ENCODE measurements at regions not wholly inside any gene's neighbourhood (a gene's known extent, or its start where the extent isn't known, plus 50 kb on each side); places are given as distances from the start of the nearest gene placed in this dataset.

DNA sequence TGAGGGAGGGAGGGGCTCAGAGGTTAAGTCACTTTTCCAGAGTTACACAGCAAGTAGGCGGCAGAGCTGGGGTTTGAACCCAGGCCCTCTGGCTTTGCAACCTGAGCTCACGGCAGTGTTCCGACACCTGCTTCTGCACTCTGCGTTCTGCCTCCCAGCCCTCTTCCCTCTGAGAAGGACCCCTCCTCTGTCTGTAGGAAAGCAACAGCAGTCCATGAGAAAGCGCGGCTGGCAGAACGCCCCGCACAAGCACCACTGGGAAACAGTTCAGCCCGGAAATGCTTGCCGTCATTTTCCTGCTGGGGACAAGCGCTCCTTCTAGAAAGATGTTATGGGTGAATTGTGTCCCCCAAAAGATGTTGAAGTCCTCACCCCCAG is 241.1 kb downstream of the NPHP4 start:
- no peak overlapping the region for H3K4me3 Mint-ChIP-seq
- no peaks in the 10 kb centered on the region for H3K36me3 Mint-ChIP-seq
- no peak overlapping the region for H3K27ac Mint-ChIP-seq
- H3K4me1 Mint-ChIP-seq, result no peaks in the 10 kb centered on the region
- DNase-seq (no peak), ATAC-seq (ENCODE audit: low read depth) (no peak)
- no peaks in the 10 kb centered on the region for H3K9me3 Mint-ChIP-seq
- H3K27me3 Mint-ChIP-seq, result peaks cover 3% of the 10 kb centered on the region
- POLR2A ChIA-PET, result no interaction called here

DNA sequence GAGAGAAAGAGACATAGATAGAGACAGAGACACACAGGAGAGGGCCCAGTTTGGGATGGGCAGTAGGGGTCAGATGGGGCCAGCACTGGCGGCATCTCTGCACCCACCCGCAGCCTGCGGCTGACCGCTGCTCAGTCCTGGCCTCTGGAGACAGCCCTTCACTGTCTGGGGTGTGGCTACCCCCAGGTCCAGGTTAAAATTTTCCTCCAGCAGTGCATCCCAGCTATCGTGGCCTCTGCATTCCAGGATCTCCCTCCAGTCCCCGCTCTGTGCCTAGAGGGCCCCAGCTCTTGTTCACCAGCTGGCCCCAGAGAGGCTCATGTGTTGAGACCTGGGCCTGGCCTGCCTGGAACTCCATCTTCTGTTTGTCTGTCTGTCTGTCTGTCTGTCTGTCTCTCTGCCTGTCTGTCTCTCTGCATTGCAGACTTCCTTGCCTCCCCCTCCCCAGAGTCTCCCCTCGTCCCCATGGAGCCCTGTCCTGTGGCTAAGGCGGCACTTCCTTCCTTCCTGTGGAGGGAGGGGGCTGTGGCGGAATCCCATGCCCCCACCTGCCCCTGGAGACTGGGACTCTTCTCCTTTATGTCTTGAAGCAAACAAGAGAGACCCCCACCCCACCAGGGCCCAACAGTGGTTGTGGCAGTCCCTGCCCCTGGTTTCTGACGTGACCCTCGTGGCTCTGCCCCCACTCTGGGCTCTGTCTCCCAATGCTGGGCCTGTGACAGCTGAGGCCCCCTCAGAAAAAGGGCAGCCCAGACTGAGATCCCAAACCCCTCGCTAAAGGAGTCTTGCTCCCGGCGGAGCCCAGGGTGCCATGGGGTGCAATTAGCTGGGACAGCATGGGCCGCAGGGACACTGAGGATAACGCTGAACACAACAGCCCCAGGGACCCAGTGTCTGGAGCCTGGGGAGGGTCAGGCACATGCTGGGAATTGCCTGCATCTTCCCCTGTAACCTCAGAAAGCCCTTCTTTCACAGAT is 241.8 kb downstream of the NPHP4 start:
- Mint-ChIP-seq H3K27me3 (peaks cover 3% of the 10 kb centered on the region), H3K36me3 (no peaks in the 10 kb centered on the region), H3K27ac (no peak overlapping the region), H3K4me1 (no peaks in the 10 kb centered on the region), H3K4me3 (no peak overlapping the region), H3K9me3 (no peaks in the 10 kb centered on the region)
- ATAC-seq (ENCODE audit: low read depth) (no peak), DNase-seq (peak; percentile 4)
- POLR2A ChIA-PET, result no interaction called here

DNA sequence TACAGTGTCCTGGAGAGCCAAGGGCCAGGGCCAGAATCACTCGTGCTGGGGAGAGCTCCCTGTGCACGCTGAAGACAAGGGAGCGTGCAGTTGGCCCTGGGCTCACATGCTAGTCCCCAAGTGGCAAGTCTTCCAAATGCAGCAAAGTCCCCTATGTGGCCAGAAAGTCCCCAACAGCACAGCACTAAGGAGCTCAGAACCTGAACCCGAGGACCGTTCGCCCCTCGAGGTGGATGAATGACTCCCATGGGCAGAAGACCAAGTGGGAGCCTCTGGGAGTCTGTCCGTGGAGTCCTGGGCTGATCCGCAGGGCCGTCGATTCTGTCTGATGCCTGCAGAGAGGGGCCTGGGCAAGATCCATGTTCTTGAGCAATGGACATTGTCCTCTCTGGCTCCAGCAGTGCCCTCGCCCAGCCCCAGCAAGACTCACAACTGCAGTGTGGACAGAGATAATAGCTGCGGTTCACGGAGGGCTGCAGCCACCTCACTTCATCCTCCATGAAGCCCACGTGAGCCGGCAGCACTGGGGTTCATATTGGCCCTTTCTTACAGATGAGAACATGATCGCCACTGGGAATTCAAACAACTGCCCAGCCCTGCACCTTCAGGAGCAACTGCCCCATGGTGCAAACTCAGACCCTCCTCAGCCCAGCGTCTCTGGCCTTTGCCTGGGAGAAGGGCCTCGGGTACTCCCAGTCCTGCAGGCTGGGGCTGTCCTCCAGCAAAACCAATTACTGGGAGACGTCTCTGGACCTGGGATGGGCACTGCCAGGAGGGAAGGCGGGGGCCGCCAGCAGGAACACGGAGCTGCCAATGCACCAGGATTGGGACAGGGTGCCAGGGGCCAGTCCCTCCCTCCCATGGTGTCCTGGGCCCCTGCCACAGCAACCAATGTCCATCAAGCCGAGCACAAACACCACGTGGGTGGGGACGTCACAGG is 243.7 kb downstream of the NPHP4 start:
- H3K9me3 Mint-ChIP-seq, result no peaks in the 10 kb centered on the region
- H3K36me3 Mint-ChIP-seq, result no peaks in the 10 kb centered on the region
- POLR2A ChIA-PET, result no interaction called here

DNA sequence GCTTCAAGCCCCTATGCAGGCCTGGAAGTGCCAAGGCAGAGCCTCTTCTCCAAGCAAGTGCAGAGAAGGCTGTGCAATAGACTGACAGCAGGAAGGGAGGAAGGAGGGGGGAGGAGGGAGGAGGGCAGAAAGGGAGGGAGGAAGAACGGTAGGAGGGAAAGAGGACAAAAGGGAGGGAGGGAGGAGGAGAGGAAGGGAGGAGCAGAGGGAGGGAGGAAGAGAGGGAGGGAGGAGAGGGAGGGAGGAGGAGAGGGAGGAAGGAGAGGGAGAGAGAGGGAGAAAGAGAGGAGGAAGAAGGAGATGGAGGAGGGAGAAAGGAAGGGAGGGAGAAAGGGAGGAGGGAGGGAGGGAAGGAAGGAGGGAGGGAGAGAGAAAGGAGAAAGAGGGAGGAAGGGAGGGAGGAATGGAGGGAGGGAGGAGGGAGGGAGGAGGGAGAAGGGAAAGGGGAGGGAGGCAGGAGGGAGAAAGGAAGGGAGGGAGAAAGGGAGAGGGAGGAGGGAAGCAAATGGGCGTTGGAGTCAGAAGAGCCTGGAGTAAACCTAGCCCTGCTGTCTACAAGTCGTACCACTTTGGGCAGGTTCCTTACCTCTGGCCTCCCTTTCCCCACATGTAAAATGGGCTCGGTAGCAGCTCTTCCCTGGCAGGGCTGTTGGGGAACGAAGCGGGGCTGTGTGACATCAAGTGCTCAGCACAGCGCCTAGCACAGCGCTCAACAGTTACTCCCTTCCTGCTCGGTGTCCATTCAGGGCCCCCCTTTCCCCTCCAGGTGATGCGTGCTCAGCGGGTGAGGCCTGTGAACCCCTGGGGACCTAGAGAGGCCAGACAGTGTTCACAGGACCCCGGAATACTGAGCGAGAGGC is 244.6 kb downstream of the NPHP4 start:
- Mint-ChIP-seq H3K27ac (no peak overlapping the region), H3K9me3 (no peaks in the 10 kb centered on the region), H3K4me3 (no peak overlapping the region), H3K36me3 (no peaks in the 10 kb centered on the region), H3K4me1 (no peaks in the 10 kb centered on the region), H3K27me3 (peaks cover 3% of the 10 kb centered on the region)
- ATAC-seq (ENCODE audit: low read depth) (no peak), DNase-seq (no peak)
- POLR2A ChIA-PET, result no interaction called here

More for the DNA sequence above, 243.7 kb downstream of the NPHP4 start:
- Mint-ChIP-seq H3K27me3 (peaks cover 3% of the 10 kb centered on the region), H3K27ac (no peak overlapping the region), H3K4me1 (no peaks in the 10 kb centered on the region), H3K4me3 (no peak overlapping the region)
- DNase-seq (peak; percentile 16), ATAC-seq (ENCODE audit: low read depth) (no peak)

DNA sequence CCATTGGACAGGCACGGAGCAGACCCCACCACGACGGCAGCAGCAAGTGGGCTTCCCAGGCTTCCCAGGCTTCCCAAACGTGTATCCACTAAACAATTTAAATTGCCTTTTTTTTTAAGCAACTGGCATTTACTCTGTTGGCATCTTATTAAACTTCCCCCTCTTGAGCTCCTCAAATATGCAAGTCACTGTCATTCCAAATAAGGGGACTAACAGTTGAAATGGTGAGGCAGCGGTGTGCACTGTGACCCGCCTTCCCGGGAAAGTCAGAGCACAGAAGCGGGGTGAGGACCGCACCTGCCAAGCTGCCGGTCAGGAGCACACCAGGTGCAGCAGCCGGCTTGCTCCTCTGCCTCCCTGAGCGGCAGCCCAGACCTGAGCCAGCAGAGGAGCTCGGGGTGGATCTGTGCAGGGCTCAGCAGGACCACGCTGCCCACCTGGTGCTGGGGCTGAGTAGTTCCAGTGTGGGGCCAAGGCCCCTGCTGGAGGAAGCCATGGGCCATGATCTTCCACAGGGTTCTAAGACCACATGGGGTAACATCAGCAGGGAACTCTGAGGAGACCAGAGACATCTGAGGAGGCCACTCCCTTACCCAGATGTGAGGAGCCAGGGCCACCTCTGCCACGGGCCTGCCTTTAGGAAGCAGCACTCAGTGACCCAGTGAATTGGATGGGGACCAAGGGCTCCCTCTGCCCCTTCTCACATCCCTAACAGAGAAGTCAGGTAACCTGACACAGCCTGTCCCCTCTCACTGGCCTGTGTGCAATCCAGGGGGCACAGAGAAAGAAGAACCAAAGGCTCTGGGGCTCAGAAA is 245.4 kb downstream of the NPHP4 start:
- ATAC-seq (ENCODE audit: low read depth) (no peak), DNase-seq (peak; percentile 15)
- POLR2A ChIA-PET, result no interaction called here
- Mint-ChIP-seq H3K36me3 (no peaks in the 10 kb centered on the region), H3K9me3 (no peaks in the 10 kb centered on the region), H3K4me3 (no peak overlapping the region), H3K27me3 (peaks cover 3% of the 10 kb centered on the region), H3K4me1 (no peaks in the 10 kb centered on the region), H3K27ac (no peak overlapping the region)

DNA sequence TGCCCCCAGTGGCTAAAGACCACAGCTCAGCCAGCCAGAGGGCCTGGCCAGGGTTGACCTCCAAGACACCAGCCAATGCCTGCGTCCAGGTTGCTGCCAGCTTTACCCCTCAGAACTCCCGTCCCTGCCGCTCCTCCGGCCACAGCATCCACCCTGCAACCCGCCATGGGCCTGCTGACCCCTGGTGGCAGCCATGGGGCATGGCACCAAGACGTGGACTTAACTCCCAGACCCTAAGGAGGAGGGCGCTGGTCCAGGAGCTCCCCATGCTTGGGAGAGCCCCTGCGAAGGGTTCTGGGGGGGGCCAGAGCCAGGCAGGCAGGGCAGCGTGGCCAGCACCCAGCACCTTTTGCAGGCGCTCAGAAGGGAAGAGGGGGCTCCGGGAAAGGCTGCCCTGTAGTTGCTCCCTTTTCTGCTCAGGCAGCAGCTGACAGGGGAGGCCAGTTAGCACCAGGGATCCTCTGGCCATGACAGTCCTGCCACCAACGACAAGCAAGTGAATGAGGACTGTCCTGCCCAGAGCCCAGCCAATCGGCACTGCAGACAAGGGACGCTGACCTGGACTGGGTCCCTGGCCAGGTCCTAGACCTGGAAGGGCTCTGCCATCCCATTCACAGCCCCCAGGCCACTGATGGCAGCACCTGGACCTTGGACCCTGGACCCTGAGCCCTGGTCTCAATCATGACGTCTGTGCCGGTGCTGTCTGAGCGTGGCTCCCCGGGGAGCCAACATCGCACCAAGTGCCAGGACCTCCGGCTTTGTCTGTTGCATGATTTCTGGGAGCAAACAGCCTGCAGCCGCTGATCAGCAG is 246.2 kb downstream of the NPHP4 start:
- Mint-ChIP-seq H3K4me3 (no peak overlapping the region), H3K27ac (no peak overlapping the region), H3K27me3 (peaks cover 3% of the 10 kb centered on the region), H3K4me1 (no peaks in the 10 kb centered on the region), H3K9me3 (no peaks in the 10 kb centered on the region), H3K36me3 (no peaks in the 10 kb centered on the region)
- ATAC-seq (ENCODE audit: low read depth) (no peak), DNase-seq (peak; percentile 70)
- POLR2A ChIA-PET, result no interaction called here

DNA sequence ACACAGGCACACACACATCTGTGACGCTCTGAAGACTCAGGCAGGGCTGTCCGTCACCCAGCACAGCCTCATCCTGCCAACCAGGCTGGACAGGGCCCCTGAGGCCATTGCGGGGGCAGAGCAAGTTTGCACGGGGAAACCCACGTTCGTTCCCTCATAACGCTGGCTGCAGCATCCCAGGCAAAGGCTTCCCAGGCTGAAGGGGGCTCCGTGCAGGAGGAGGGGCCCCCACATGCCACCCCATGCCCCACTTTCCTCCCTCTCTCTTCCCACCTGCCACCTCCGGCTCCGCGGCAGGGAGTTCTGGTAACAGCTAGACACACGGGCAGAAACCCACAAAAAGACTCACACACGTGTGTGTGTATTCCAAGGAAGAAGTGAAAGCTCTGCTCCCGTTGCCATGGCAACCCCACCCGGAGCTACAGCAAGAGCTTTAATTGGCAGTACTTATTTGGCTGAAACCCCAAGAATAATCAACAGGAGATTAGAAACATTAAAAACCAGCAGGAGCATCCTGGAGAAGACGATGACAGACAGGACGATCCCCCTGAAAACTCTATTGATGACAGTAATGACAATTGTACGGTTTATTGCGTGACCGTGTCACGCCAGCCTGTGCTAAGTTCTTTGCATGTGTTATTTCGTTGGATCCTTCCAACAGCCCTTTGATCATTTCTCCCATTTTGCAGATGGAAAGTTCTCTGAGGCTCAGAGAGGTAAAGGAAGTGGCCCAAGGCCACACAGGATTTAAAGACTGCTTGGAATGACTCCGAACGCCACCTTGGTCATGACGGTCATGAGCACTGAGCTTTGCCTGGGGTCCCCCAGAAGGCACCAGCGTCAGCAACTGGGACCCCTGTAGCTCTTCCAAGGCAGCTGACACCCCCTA is 247.1 kb downstream of the NPHP4 start:
- Mint-ChIP-seq H3K9me3 (no peaks in the 10 kb centered on the region), H3K4me3 (no peak overlapping the region), H3K27me3 (peaks cover 3% of the 10 kb centered on the region), H3K27ac (no peak overlapping the region), H3K36me3 (no peaks in the 10 kb centered on the region), H3K4me1 (no peaks in the 10 kb centered on the region)
- POLR2A ChIA-PET, result no interaction called here
- DNase-seq (no peak), ATAC-seq (ENCODE audit: low read depth) (no peak)

DNA sequence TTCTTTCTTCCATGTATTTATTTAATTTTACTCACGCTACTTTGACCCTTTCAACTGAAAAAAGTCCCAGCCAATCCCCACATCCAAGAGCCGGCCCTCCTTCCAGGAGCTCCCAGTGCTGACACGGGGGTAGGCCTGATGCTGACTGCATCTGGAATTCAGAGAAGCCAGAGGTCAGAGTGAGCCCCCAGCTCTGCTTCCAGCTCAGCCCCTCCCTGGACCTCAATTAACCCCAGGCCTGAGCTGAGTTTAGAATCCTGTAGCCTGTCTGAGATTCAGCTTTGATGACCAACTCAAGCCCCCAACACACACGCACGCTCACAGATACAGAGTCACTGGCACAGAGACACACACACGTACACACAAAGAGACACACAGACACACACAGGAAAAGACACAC is 247.9 kb downstream of the NPHP4 start:
- Mint-ChIP-seq H3K27ac (no peak overlapping the region), H3K4me3 (no peak overlapping the region), H3K9me3 (no peaks in the 10 kb centered on the region), H3K27me3 (peaks cover 4% of the 10 kb centered on the region), H3K36me3 (no peaks in the 10 kb centered on the region), H3K4me1 (peaks cover 5% of the 10 kb centered on the region)
- DNase-seq (no peak), ATAC-seq (ENCODE audit: low read depth) (no peak)
- POLR2A ChIA-PET, result no interaction called here

DNA sequence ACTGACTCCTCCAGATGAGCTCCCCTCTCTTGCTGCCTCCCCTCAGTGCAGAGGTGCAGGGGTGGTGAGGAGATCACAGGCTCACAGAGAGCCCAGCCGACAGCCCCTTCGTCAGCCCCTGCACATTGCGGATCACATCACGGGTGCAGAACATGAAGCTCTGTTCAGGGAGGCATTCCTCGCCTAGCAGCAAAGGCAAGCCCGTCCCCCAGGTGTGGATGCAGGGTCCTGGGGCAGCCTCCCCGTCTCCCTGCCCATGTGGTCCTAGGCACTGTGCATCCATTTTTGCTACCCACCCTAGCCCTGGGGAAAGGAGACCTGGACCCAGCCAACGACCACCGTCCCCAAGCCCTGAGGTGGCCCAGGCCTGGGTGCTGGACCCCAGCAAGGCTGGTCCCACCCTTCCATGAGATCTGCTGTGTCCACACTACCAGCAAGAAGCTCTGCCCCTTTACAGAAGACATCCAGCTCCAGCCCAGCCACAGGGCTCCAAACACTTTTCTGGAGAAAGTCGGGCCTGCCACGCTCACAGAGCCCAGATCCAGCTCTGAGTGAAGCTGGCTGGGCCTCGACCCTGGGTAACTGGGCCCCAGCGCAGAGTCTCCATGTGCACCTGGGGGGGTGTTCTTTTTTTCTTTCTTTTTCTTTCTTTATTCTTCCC is 248.7 kb downstream of the NPHP4 start:
- peak; percentile 11 for DNase-seq
- no peaks in the 10 kb centered on the region for H3K36me3 Mint-ChIP-seq
- ATAC-seq (ENCODE audit: low read depth), result no peak
- H3K27me3 Mint-ChIP-seq, result peaks cover 4% of the 10 kb centered on the region
- H3K9me3 Mint-ChIP-seq, result no peaks in the 10 kb centered on the region
- H3K4me1 Mint-ChIP-seq, result peaks cover 5% of the 10 kb centered on the region
- POLR2A ChIA-PET, result no interaction called here
- H3K4me3 Mint-ChIP-seq, result no peak overlapping the region
- H3K27ac Mint-ChIP-seq, result no peak overlapping the region

DNA sequence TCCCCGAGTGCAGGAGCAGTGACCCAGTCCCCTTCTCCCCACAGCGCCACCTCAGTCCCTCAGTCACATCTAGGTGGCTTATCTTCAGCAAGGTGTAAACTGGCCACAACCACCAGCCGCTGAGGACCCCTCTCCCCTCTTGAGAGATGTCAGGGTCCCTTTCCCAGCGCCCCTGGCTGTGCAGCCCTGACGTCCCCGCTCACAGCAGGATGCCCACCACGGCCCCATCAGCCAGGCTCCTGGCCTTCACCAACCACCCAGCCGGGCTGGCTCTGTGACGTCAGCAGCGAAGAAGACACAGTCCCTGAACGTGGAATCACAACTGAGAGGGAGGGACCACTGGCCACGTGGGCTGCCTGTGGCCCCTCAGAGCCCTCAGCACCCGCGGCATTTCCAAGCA is 249.4 kb downstream of the NPHP4 start:
- H3K36me3 Mint-ChIP-seq, result no peaks in the 10 kb centered on the region
- H3K4me1 Mint-ChIP-seq, result peaks cover 5% of the 10 kb centered on the region
- H3K4me3 Mint-ChIP-seq, result no peak overlapping the region
- ATAC-seq (ENCODE audit: low read depth) (no peak), DNase-seq (no peak)
- no peaks in the 10 kb centered on the region for H3K9me3 Mint-ChIP-seq
- POLR2A ChIA-PET, result no interaction called here
- H3K27me3 Mint-ChIP-seq, result peaks cover 4% of the 10 kb centered on the region
- H3K27ac Mint-ChIP-seq, result no peak overlapping the region

DNA sequence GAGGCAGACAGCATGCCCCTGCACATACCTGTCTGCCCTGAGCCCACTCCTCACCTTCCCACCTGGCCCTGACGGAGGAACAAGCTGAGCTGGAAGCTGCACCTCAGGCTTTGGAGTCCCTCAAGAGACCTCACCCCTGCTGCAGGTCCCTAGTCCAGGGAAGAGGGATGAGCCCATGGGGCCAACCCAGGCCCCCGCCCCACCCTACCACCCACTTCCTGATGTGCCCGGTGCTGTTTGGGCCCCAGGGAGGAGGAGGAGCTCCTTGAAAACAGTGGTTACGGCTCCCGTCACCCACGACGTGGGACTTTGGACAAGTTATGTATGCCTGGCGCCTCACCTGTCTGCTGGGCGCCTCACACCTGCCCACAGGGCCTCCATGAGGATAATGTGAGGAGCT is 250.2 kb downstream of the NPHP4 start:
- DNase-seq (peak; percentile 13), ATAC-seq (ENCODE audit: low read depth) (no peak)
- peaks cover 5% of the 10 kb centered on the region for H3K4me1 Mint-ChIP-seq
- H3K36me3 Mint-ChIP-seq, result no peaks in the 10 kb centered on the region
- H3K27ac Mint-ChIP-seq, result no peak overlapping the region
- H3K9me3 Mint-ChIP-seq, result no peaks in the 10 kb centered on the region
- H3K27me3 Mint-ChIP-seq, result peaks cover 4% of the 10 kb centered on the region
- POLR2A ChIA-PET, result no interaction called here
- no peak overlapping the region for H3K4me3 Mint-ChIP-seq
